Stimulated activated CD8-positive, alpha-beta memory T cell treated with anti-CD3 and anti-CD28 coated beads, Interleukin-4, amount 100 ng/mL, for 24 hours (primary cell): ENCODE measurements at regions not wholly inside any gene's neighbourhood (a gene's known extent, or its start where the extent isn't known, plus 50 kb on each side); places are given as distances from the start of the nearest gene placed in this dataset.
"Not testable (repeated sequence)": the region's sequence is repeated elsewhere in the genome, so short reads cannot be mapped to it uniquely, and the experiment has no call there.

Source experiments
- DNase-seq: peaks from one replicate; pipeline ENCODE4 v3.0.0-alpha.2; 2020; ENCODE audit warnings: low read depth

DNA sequence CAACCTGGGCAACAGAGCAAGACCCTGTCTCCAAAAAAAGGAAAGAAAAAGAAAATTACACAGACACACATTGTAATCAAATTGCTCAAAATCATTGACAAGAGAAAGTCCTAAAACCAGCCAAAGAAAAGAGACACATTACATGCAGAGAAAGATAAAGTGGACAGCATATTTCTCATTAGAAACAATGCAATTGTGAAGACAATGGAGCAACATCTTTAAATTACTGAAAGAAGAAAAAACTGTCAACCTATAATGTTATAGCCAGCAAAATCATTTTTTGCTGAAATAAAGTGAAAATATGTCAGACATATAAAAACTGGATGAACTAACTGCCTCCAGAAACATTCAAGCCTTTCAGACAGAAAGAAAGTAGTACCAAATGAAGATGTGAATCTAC lies 120.6 kb downstream of the TMEM167A start:
- no peak for DNase-seq

GRCh38 chr5:82952326-82952725 lies 124.9 kb downstream of the TMEM167A start:
- DNase-seq, result no peak

GRCh38 chr5:82944267-82944666 lies 132.9 kb downstream of the TMEM167A start:
- DNase-seq, result not testable (repeated sequence)

- DNase-seq, result no peak
Observed at GRCh38 chr5:82942083-82942881, 134.9 kb downstream of the TMEM167A start.

DNA sequence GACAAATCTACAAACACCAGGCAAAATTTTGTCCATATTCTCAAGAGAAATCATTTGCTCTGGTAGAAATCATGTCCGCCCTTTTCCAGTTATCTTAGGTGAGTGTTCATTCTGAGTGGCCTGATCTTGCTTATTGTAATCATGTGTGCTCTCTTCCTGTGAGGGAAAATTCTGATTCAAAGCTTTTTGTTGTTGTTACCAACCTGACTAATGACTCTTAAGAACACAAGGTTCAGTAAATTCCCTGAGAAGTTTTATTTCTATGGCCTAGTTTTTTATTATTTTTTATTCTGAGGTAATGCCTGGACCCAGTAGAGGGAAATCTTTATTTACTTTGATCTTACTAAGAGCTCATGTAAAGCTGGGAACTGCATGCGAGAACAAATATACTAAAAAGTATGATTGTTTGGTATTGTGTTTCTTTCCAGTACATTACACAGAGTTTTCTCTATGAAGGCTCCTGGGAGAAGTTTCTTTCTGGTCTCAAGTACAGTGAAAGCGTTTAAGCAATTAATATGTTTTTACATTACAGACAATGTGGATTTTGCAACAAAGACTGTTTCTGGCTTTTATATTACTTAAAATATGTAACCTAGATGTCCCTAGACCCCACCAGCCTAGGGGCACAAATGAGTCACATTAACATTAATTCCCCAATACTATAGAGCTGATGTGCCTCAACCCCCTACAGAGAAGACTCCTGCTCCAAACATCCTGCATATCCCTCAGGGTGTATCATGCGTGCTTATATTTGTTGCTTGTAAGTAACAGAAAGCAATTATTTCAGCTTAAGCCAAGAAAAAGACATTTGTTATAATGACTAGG lies 138.1 kb downstream of the TMEM167A start:
- DNase-seq, result no peak

- not testable (repeated sequence) for DNase-seq
Observed at GRCh38 chr5:82932473-82933220, 144.5 kb downstream of the TMEM167A start.

GRCh38 chr5:82931110-82931509 lies 146.1 kb downstream of the TMEM167A start:
- DNase-seq, result no peak

- DNase-seq, result no peak
Observed at GRCh38 chr5:82925061-82925411, 152.2 kb downstream of the TMEM167A start.

- DNase-seq, result no peak
Observed at GRCh38 chr5:82924226-82925060, 152.8 kb downstream of the TMEM167A start.

GRCh38 chr5:82922086-82922734 lies 155.0 kb downstream of the TMEM167A start:
- DNase-seq, result no peak

DNA sequence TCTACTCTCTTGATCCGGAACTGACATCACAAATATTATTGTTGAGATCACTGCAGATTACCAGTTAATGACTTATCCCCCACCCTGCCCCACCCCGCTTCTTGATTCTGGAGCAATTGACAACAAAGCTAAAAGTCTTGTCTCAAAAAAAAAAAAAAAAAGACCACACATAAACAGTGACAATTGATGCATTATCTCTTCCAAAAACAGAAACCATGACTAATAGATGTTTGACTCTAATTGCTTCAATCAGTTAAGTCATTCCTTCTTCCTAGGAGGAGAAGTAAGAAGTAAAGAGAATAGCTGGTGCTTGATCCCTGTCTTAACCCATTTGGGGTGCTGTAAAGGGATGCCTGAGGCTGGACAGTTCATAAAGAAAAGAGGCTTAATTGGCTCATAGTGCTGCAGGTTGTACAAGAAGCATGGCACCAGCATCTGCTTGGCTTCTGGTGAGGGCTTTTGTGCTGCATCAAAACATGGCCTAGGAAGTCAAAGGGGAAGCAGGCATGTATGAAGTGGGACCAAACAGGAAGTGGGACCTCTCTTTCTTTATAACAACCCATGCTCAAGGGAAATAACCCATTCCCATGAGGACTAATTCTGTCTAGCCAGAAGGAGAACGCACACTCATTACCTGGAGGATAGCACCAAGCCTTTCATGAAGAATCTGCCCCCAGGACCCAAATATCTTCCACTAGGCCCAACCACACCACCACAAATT lies 158.7 kb downstream of the TMEM167A start:
- no peak for DNase-seq

GRCh38 chr5:82917584-82917983 lies 159.6 kb downstream of the TMEM167A start:
- DNase-seq, result no peak

DNA sequence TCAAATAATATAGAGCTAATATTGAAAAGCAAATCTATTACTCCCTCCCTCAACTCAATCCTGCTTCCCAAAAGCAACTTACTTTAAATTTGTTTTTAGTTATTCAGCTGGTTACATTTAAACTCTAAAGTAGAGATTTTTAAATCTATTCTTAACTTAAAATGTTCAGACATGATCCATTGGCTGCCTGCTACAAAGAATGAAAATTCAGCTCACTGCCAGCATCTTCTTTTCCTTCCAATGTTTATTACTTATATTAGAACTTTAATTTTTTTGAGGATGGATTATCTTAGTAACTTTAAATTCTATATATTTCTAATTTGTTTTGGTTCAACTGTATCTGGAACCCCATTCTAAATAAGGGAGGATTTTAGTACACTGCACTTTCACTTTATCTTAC lies 163.2 kb downstream of the TMEM167A start:
- no peak for DNase-seq

GRCh38 chr5:82912462-82912861 lies 164.7 kb downstream of the TMEM167A start:
- no peak for DNase-seq

GRCh38 chr5:82911910-82912309 lies 165.3 kb downstream of the TMEM167A start:
- no peak for DNase-seq

- DNase-seq, result no peak
Observed at GRCh38 chr5:82910905-82911304, 166.3 kb downstream of the TMEM167A start.

DNA sequence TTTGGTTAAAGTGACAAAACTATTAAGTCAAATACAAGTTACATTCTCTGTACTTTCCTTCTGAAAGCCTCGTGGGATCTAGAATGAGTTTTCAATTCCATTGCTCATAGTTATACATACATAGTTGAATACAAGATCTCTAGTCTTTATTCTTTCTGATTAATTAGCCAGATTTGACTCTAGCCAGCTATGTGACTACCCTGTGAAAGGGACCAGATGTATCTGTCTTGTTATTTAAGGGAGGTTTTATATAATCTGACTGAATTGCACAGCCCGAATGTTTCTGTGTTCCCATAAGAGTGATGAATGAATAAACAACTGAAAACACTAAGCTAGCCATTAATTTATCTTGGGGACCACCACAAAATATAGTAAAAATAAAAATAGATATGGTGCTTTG lies 166.7 kb downstream of the TMEM167A start:
- no peak for DNase-seq

GRCh38 chr5:82909771-82910170 lies 167.4 kb downstream of the TMEM167A start:
- DNase-seq, result no peak

DNA sequence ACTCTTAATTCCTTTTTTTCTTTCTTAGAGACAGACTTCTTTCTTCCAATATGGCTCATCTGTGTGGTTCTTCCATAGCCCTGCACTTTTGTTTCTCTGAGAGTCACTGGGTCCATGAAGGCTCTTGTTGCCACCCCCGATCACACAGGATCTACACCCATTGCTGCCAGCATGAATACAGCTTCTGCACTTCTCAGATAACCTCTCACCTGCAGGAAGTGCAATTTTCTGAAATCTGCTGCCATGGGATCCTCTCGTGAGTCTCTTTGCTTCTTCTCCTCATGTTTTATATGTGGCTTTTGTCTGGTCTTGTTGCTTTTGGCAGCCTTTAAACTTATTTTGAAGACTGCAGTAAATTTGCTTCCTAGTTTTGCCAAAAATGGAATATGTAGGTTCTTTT lies 171.2 kb downstream of the TMEM167A start:
- DNase-seq, result no peak

- DNase-seq, result no peak
Observed at GRCh38 chr5:82901281-82901888, 175.8 kb downstream of the TMEM167A start.
